ENCODE measurements at regions not wholly inside any gene's neighbourhood (a gene's known extent, or its start where the extent isn't known, plus 50 kb on each side); places are given as distances from the start of the nearest gene placed in this dataset.
"Not testable (repeated sequence)": the region's sequence is repeated elsewhere in the genome, so short reads cannot be mapped to it uniquely, and the experiment has no call there.

DNA sequence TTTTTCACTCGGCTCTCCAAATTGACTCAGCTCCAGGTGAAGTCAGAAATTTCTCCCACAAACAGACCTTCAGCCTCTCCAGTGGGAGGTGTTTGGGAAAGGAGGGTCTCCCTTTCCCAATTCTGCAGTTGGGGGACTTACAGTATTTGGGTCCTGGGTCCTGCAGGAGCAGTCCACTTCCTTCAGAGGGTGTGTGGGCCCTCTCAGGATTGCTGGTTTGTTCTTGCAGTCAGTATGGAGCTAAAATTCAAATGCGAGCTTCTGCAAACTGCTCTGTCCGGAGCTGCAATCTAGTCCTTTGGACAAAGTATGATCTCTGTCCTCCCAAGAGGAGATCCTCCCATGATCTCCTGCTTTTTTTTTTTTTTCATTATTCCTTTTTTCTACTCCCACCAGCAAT lies 87.9 kb upstream of the MSTN start:
- TF ChIP-seq ZFX (IDR thresholded peaks at IDR 0.05) (no peak), CTCF (conservative IDR thresholded peaks at IDR 0.05) (no peak)
- H3K27ac ChIP-seq: no peak overlapping the region

DNA sequence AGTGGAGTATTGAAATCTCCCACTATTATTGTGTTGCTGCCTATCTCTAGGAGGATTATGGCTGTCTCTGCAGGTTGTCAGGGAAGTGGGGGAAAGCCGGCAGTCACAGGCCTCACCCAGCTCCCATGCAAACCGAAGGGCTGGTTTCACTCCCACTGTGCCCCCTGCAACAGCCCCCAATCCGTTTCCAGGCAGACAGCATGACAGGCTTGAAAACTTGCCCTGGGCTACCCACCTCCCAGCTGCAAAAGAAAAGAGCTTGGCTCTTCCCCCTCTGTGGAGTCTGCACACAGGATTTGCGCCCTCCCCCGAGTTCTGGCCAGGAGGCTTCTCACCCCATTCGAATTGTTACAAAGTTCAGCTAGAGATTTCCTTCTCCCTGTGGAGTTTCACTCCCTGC lies 87.4 kb upstream of the MSTN start:
- no peak overlapping the region for H3K27ac ChIP-seq
- no peak for TF ChIP-seq ZFX (IDR thresholded peaks at IDR 0.05)
- TF ChIP-seq CTCF (conservative IDR thresholded peaks at IDR 0.05): no peak

GRCh38 chr2:190149200-190149599 lies 86.7 kb upstream of the MSTN start:
- TF ChIP-seq CTCF (conservative IDR thresholded peaks at IDR 0.05) (no peak), ZFX (IDR thresholded peaks at IDR 0.05) (no peak)
- H3K27ac ChIP-seq: no peak overlapping the region

GRCh38 chr2:190146109-190146508 lies 83.6 kb upstream of the MSTN start:
- H3K27ac ChIP-seq: not testable (repeated sequence)

DNA sequence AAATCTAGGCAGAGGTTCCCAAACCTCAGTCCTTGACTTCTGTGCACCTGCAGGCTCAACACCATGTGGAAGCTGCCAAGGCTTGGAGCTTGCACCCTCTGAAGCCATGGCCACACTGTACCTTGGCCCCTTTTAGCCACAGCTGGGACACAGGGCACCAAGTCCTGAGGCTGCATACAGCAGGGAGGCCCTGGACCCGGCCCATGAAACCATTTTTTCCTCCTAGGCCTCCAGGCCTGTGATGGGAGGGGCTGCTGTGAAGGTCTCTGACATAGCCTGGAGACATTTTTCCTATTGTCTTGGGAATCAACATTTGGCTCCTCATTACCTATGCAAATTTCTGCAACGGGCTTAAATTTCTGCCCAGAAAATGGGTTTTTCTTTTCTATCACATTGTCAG lies 77.9 kb upstream of the MSTN start:
- H3K27ac ChIP-seq: not testable (repeated sequence)

- TF ChIP-seq CTCF (conservative IDR thresholded peaks at IDR 0.05) (no peak), ZFX (IDR thresholded peaks at IDR 0.05) (no peak)
- H3K27ac ChIP-seq: no peak overlapping the region
Measured at GRCh38 chr2:190139371-190139770, 76.8 kb upstream of the MSTN start.

DNA sequence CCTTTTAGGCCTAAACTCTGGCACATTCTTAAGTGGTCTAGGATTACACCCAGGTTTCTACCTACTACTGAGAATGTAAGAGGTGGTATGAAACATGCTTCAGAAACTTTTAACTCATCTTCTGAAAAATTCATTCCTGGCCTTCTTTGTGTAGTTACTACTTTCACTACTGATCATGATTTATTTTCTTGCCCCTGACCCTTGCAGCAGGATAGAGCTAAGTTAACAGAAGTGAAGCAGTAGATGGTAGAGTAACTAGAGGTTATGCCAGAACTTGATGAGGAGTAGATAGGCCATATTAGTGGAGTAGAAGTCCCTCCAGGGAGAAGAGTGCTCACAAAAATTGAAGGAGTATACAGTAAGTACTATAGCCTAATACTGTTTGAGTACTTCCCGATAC lies 75.5 kb upstream of the MSTN start:
- no peak overlapping the region for H3K27ac ChIP-seq
- TF ChIP-seq CTCF (conservative IDR thresholded peaks at IDR 0.05) (no peak), ZFX (IDR thresholded peaks at IDR 0.05) (no peak)

- no peak overlapping the region for H3K27ac ChIP-seq
- no peak for TF ChIP-seq CTCF (conservative IDR thresholded peaks at IDR 0.05)
- TF ChIP-seq ZFX (IDR thresholded peaks at IDR 0.05): no peak
Measured at GRCh38 chr2:190137561-190137960, 75.0 kb upstream of the MSTN start.

- H3K27ac ChIP-seq: no peak overlapping the region
- TF ChIP-seq ZFX (IDR thresholded peaks at IDR 0.05) (no peak), CTCF (conservative IDR thresholded peaks at IDR 0.05) (no peak)
Measured at GRCh38 chr2:190136825-190137224, 74.3 kb upstream of the MSTN start.
